Common myeloid progenitor, CD34-positive (primary cell): ENCODE measurements at regions not wholly inside any gene's neighbourhood (a gene's known extent, or its start where the extent isn't known, plus 50 kb on each side); places are given as distances from the start of the nearest gene placed in this dataset.

Experiments used
- CTCF ChIA-PET: fragments of 350-600 bp; sonication (Branson Sonifier 250); formaldehyde crosslinking; loops from one replicate; lab custom pipeline; 2021; ENCODE audit warnings: antibody characterized with exemption; lab: Charles Lee
- POLR2A ChIA-PET: fragments of 350-600 bp; sonication (Branson Sonifier 250); formaldehyde crosslinking; loops from one replicate; lab custom pipeline; 2021; ENCODE audit warnings: antibody characterized with exemption; lab: Charles Lee
- DNase-seq, 3 donors: peaks; one replicate each; pipeline versions ENCODE4 v3.0.0 to v3.0.0-alpha.2; 2013
- H3K27ac ChIP-seq, 2 experiments: 1 replicate in 1 of 2; 2 replicates in 1 of 2; pipeline ENCODE4 v1.7.0; 2013; ENCODE audit warnings: inconsistent platforms in 2 of 2, low read length in 2 of 2, mild to moderate bottlenecking in 2 of 2, low read depth in 1 of 2, moderate library complexity in 1 of 2; ENCODE audit not compliant: severe bottlenecking in 2 of 2, insufficient read depth in 1 of 2, poor library complexity in 1 of 2
- H3K27me3 ChIP-seq, 5 experiments: replicated peaks in 2 of 5; 1 replicate in 3 of 5; 2 replicates in 2 of 5; pipeline versions ENCODE4 v1.6.1 to v1.7.0; 2013; ENCODE audit warnings: low read length in 4 of 5, mild to moderate bottlenecking in 2 of 5, moderate library complexity in 2 of 5, inconsistent platforms in 1 of 5; ENCODE audit not compliant: insufficient read depth in 5 of 5, control insufficient read depth in 4 of 5
- H3K36me3 ChIP-seq, 4 experiments: 1 replicate in 2 of 4; 2 replicates in 2 of 4; pipeline versions ENCODE4 v1.6.1 to v1.7.0; 2013; ENCODE audit warnings: low read length in 3 of 4, control low read depth in 1 of 4, mild to moderate bottlenecking in 1 of 4; ENCODE audit not compliant: control insufficient read depth in 4 of 4, insufficient read depth in 4 of 4
- H3K4me1 ChIP-seq, 4 experiments: 1 replicate in 3 of 4; 2 replicates in 1 of 4; pipeline versions ENCODE4 v1.6.1 to v1.7.1; 2013; ENCODE audit warnings: low read length in 3 of 4, mild to moderate bottlenecking in 3 of 4, control low read depth in 1 of 4, inconsistent platforms in 1 of 4, moderate library complexity in 1 of 4; ENCODE audit not compliant: control insufficient read depth in 4 of 4, insufficient read depth in 4 of 4; ENCODE audit errors: control extremely low read depth in 1 of 4
- H3K4me3 ChIP-seq, 7 experiments: 1 replicate in 4 of 7; 2 replicates in 3 of 7; pipeline versions ENCODE4 v1.5.1 to v1.7.0; 2013; ENCODE audit warnings: mild to moderate bottlenecking in 7 of 7, low read length in 6 of 7, moderate library complexity in 6 of 7, inconsistent platforms in 2 of 7, low read depth in 2 of 7, control low read depth in 1 of 7; ENCODE audit not compliant: insufficient read depth in 4 of 7, control insufficient read depth in 1 of 7; ENCODE audit errors: extremely low read depth in 1 of 7
- H3K9me3 ChIP-seq, 5 experiments: 1 replicate in 4 of 5; 2 replicates in 1 of 5; pipeline versions ENCODE4 v1.6.1 to v1.7.1; 2013; ENCODE audit warnings: low read length in 4 of 5, mild to moderate bottlenecking in 2 of 5, inconsistent platforms in 1 of 5, low read depth in 1 of 5, moderate library complexity in 1 of 5; ENCODE audit not compliant: control insufficient read depth in 4 of 5, insufficient read depth in 2 of 5; ENCODE audit errors: control extremely low read depth in 1 of 5
- WGBS: methylation state at CpG from one replicate; pipeline ENCODE4 v1.1.5; 2013; ENCODE audit not compliant: insufficient coverage; 5-methylcytosine and 5-hydroxymethylcytosine counted together

DNA sequence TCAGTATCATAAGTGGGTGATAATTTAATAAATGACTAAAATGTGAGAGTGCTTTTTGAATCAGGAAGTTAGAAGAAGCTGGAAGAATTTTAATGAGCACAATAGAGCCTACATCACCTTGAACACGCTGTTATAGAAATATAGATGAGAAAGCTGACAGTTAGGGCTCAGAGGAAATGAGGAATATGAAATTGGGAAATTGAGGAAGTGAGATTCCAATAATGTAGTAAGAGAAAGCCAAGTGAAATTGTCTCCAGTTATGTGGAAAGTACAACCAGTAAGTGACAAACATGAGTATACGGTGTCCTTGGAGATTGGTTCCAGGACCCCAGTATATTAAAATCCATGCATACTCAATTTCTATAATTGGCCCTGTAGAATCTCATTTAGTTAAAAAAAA lies 235.9 kb upstream of the FAM174A start:
- 100% methylated on average over 1 of the region's 2 CpGs for WGBS
- no peak for DNase-seq
- H3K27ac ChIP-seq: no peak overlapping the region

DNA sequence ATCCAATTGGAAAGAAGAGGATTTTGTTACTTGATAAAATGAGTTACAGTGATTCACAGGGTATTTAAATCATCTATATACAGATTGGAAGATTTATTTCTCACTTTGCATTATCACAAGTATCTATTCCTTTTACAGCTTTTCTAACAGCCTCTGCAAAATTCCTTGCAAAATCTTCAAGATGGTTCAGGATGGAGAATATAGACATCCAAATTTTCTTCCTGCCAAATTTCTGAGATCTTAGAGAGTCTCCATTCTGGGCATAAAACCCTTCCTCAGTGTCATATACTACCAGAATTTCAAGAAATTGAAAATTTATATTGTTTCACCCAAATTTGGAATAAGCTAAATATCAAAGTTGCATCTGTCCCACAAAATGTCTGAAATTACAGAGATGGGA lies 259.1 kb upstream of the FAM174A start:
- Histone ChIP-seq H3K27me3 (peaks cover 0 to 44% (median 9%) of the 10 kb centered on the region in 5 experiments), H3K36me3 (no peaks in the 10 kb centered on the region), H3K9me3 (peaks cover 0 to 3% (median 0%) of the 10 kb centered on the region in 5 experiments), H3K4me3 (no peak overlapping the region), H3K4me1 (no peaks in the 10 kb centered on the region), H3K27ac (no peak overlapping the region)
- no peak for DNase-seq
- CTCF ChIA-PET: interaction anchor here (0.5 kb wide), 1 partner anchor 1626 kb away, joined by 3 read pairs; no protein-coding TSS in a partner anchor
- POLR2A ChIA-PET: no interaction called here

More for the DNA sequence above, 235.9 kb upstream of the FAM174A start:
- CTCF ChIA-PET: no interaction called here
- POLR2A ChIA-PET: no interaction called here
- H3K36me3 ChIP-seq: no peaks in the 10 kb centered on the region
- no peak overlapping the region for H3K4me3 ChIP-seq
- H3K4me1 ChIP-seq: no peaks in the 10 kb centered on the region
- no peaks in the 10 kb centered on the region for H3K9me3 ChIP-seq
- no peaks in the 10 kb centered on the region for H3K27me3 ChIP-seq

DNA sequence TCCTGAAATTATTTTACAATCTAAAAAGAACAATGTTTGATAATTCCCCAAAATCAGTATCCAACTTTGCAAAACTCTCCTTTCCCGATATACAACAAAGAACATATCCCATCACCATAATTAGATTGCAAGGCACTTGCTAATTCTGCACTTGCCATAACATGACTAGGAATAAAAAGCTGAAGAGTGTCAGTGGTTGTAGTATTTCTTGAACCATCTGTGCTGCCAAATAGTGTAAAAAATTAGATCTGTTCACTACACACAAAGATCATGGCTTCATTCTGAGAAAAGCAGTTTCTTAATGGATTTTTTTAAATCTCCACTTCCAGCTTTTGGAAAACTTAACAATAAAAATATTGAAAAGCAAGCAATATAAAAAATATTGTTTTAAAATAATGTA lies 259.5 kb upstream of the FAM174A start:
- peaks cover 0 to 3% (median 0%) of the 10 kb centered on the region in 5 experiments for H3K9me3 ChIP-seq
- H3K27me3 ChIP-seq: peaks cover 0 to 44% (median 9%) of the 10 kb centered on the region in 5 experiments
- H3K36me3 ChIP-seq: no peaks in the 10 kb centered on the region
- H3K27ac ChIP-seq: no peak overlapping the region
- no CpG with 5 or more reads among the region's 1 CpG for WGBS
- peaks cover 0 to 2% (median 1%) of the 10 kb centered on the region in 4 experiments for H3K4me1 ChIP-seq
- no peak overlapping the region for H3K4me3 ChIP-seq
- ChIA-PET CTCF (no interaction called here), POLR2A (no interaction called here)
- no peak for DNase-seq

DNA sequence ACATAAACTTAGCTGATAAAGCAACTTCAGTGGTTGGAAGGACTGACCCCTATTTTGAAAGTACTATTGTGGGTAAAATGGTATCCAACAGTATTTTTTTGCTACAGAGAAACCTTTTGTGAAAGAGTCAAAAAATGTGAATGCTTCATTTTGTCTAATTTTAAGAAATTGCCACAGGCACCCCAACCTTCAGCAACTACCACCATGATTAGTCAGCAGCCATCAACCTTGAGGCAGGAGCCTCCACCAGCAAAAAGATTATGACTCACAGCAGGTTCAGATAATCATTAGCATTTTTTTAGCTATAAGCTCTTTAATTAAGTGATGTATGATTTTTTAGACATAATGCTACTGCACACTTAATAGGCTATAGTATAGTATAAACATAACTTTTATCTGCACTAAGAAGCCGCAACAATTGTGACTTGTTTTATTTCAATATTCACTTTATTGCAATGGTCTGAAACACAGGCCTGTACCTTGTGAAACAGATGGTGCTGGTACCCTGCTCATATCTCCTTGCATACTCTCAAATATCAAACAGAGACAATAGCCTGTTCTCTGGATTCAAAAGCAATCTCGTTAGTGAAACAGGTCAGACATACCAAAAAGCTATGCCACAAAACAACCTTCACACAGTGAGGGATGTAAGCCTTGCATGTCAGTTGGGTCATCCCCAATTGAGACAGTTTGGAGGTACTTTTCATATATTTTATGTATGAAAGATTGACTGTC lies 261.2 kb upstream of the FAM174A start:
- H3K27ac ChIP-seq: no peak overlapping the region
- H3K27me3 ChIP-seq: peaks cover 0 to 44% (median 9%) of the 10 kb centered on the region in 5 experiments
- ChIA-PET POLR2A (no interaction called here), CTCF (no interaction called here)
- 100% methylated on average over 1 of the region's 2 CpGs for WGBS
- no peaks in the 10 kb centered on the region for H3K36me3 ChIP-seq
- peaks cover 0 to 10% (median 7%) of the 10 kb centered on the region in 4 experiments for H3K4me1 ChIP-seq
- H3K9me3 ChIP-seq: no peaks in the 10 kb centered on the region
- DNase-seq: no peak
- no peak overlapping the region for H3K4me3 ChIP-seq

DNA sequence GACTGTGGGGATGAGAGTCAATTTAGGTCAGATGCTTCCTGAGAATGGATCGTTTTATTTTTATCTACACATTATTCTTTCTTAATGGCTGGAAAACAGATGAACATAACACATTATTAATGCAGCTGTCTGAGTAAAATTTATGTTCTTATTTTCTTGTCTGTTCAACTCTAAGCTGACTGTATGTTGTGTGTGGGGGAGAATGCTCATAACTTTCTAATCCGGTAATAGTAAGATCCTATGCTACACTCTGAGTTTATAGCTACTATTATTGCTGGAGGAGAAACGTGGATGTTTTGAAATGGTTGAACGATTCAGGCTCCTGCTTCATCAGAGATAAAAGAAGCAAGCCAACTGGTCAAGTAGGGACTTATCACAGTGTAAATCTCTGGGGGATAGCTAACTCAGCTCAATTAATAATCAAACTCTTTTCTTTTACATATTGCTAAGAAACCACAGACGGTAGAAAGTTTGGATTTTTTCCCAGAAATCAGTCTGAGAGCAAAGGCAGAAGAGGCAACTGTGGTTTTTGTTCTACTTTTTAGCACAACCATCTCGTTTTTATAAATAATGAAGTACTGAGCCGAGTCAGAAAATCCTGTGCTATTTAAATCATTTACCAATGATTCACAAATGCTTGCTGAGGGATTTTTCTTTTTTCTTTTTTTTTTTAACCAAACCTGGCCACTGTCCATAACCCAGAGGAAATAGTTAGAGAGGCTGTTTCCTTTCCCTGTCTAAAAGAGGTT lies 265.0 kb upstream of the FAM174A start:
- Histone ChIP-seq H3K4me3 (peak overlapping the region in 2 of 7 experiments; percentile 4 to 35), H3K4me1 (peaks cover 0 to 16% (median 7%) of the 10 kb centered on the region in 4 experiments), H3K9me3 (no peaks in the 10 kb centered on the region), H3K36me3 (no peaks in the 10 kb centered on the region), H3K27ac (no peak overlapping the region), H3K27me3 (peaks cover 0 to 29% (median 5%) of the 10 kb centered on the region in 5 experiments)
- peak; percentile 22 to 61 (median 58) for DNase-seq
- POLR2A ChIA-PET: no interaction called here
- CTCF ChIA-PET: no interaction called here
- WGBS: no CpG with 5 or more reads among the region's 7 CpGs

DNA sequence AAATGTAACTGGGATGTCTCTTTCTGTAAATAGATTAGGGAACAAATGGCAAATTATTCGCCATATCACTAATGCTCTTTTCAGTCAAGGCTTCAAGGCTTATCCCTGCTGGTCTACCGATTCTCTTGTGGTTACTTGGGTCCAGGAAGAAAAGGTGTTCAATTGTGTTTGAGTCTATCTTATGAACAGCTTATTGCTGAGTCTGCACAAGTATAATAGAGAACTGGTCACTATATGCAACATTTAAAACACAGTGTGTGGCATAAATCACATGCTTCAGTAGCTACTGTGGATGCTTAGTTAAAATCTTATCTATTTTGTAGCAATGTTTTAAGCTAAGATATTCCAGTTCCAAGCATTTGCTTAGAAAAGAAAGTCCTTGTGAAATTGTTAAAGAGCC lies 274.2 kb upstream of the FAM174A start:
- CTCF ChIA-PET: interaction anchor here (0.7 kb wide), 1 partner anchor 222 kb away, joined by 3 read pairs; no protein-coding TSS in a partner anchor
- no peak overlapping the region for H3K4me3 ChIP-seq
- H3K27ac ChIP-seq: no peak overlapping the region
- H3K4me1 ChIP-seq: no peaks in the 10 kb centered on the region
- no peaks in the 10 kb centered on the region for H3K9me3 ChIP-seq
- no peak for DNase-seq
- POLR2A ChIA-PET: no interaction called here
- no peaks in the 10 kb centered on the region for H3K36me3 ChIP-seq
- H3K27me3 ChIP-seq: peaks cover 0 to 2% (median 0%) of the 10 kb centered on the region in 5 experiments
- 100% methylated on average over 2 of the region's 2 CpGs for WGBS

DNA sequence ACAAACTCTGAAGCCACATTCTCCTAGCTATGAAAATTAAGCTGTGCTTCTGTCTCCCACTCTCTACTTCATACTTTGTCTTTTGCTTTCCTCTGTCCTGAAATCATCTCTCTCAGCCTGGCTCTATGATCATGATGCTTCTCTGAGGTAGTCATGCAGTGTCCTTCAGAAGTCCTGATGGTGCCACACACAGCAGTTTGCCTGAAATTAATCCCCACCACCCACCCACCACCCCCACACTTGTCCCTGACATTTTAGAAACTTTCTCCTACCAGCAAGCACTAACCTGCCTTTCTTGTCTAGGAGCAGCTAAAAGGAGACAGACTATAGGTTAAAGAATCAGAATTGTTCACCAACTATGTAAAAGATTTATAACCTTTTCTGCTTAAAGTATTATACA lies 282.2 kb upstream of the FAM174A start:
- POLR2A ChIA-PET: no interaction called here
- no peak for DNase-seq
- Histone ChIP-seq H3K4me1 (no peaks in the 10 kb centered on the region), H3K36me3 (no peaks in the 10 kb centered on the region), H3K4me3 (no peak overlapping the region), H3K9me3 (no peaks in the 10 kb centered on the region), H3K27ac (no peak overlapping the region), H3K27me3 (peaks cover 0 to 4% (median 0%) of the 10 kb centered on the region in 5 experiments)
- CTCF ChIA-PET: interaction anchor here (0.6 kb wide), 1 partner anchor 60 kb away, joined by 3 read pairs; no protein-coding TSS in a partner anchor
